GM12875 (cell line): ENCODE measurements at regions not wholly inside any gene's neighbourhood (a gene's known extent, or its start where the extent isn't known, plus 50 kb on each side); places are given as distances from the start of the nearest gene placed in this dataset.

ENCODE experiments used
- H3K4me3 ChIP-seq: one replicate; pipeline ENCODE4 v1.5.1; 2011; ENCODE audit warnings: low read depth, low read length, control low read depth
- TF ChIP-seq, protein P1 (sequence below): IDR thresholded peaks from 2 replicates; pipeline ENCODE4 v1.5.1; 2011; ENCODE audit warnings: low read depth, mild to moderate bottlenecking, control low read depth, inconsistent platforms, low read length, moderate library complexity, borderline replicate concordance; ENCODE audit not compliant: insufficient read depth

DNA sequence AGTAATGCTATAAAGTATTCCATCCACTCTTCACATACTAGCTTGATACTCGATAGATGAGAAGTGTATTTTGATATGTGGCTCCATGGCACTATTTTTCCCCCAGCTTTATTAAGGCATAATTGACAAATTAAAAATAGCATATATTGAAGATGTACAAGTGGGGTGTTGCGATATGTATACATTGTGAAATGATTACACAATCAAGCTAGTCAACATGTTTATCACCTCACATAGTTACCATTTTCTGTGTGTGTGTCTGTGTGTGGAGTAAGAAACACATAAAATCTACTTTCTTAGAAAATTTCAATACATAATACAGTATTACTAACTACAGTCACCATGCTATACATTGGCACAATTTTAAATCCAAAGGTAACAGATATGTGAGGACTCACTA, 82.5 kb upstream of the MYT1L start:
- no peak overlapping the region for H3K4me3 ChIP-seq
- TF ChIP-seq, protein P1, sequence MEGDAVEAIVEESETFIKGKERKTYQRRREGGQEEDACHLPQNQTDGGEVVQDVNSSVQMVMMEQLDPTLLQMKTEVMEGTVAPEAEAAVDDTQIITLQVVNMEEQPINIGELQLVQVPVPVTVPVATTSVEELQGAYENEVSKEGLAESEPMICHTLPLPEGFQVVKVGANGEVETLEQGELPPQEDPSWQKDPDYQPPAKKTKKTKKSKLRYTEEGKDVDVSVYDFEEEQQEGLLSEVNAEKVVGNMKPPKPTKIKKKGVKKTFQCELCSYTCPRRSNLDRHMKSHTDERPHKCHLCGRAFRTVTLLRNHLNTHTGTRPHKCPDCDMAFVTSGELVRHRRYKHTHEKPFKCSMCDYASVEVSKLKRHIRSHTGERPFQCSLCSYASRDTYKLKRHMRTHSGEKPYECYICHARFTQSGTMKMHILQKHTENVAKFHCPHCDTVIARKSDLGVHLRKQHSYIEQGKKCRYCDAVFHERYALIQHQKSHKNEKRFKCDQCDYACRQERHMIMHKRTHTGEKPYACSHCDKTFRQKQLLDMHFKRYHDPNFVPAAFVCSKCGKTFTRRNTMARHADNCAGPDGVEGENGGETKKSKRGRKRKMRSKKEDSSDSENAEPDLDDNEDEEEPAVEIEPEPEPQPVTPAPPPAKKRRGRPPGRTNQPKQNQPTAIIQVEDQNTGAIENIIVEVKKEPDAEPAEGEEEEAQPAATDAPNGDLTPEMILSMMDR: no peak

- TF ChIP-seq, protein P1: no peak
- no peak overlapping the region for H3K4me3 ChIP-seq
Measured at GRCh38 chr2:2410987-2411386, 79.9 kb upstream of the MYT1L start.

GRCh38 chr2:2409481-2409880, 78.4 kb upstream of the MYT1L start:
- H3K4me3 ChIP-seq: no peak overlapping the region
- TF ChIP-seq, protein P1: no peak

DNA sequence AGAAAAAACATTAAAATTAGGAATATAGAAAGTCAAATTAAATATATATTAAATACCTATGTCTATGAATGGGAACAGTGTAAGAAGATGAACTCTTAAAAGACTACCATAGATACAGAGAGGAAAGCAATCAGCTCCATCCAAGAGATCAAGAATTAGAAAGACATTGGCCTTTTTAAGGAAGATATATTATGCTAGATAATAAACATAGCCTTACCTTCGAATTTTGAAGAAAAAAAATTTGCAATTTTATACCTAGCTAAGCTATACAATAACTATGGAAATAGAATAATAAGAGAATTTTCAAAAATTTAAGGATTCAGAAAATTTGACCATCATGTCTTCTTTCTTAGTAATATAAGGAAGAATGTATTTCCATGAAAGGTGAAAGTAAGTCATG, 74.7 kb upstream of the MYT1L start:
- H3K4me3 ChIP-seq: no peak overlapping the region
- TF ChIP-seq, protein P1: no peak

DNA sequence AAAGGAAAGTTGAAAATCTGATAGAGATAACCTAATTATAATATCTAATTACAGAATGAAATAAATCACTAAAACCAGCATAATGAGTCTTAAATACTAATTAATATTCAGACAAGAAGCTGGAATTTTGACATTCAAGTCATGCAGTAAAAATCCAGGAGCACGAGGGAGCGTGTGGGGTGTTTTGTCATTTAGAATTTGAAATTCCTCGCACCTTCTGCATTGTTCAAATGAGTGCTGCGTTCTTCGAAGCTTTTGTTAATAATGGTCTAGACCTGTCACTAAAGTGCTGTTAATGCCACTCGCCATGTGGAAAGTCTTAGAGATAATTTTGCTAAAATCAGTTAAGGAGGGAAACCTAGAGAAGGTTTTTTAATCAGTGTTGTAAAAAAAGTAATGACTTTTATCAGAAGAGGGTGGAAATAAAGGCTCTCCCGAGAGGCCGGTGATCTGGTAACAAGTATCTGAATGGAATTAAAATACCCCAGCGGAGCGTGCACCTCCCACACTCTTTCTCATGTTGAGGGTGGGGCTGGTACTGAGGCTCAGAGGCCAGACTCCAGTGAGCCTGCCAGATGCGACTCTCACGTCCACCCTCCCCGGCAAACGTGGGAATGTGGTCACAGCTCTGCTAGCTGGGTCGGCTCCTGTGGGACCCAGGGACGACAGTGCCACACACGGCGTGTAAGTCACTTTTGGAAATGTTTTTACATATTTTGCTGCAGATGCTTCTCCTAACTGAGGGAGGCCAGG, 69.4 kb upstream of the MYT1L start:
- TF ChIP-seq, protein P1: no peak
- no peak overlapping the region for H3K4me3 ChIP-seq

DNA sequence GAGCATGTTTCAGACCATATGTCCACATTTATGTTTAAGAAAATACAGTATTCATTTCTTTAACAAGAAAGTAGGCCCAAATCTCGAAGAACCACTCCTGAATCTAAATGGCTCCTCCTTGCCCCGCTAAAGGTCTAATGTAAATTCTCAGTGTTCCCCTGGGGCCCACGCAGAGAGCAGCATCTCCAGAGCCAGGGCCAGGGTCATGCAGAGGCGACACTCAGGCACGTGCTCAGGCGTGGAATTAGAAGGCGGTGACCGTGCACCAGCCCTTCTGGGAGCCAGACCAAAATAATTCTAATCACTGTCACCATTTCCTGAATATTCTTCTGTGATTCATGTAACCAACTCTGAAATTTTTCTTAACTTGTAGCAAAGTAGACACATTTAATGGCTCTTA, 68.3 kb upstream of the MYT1L start:
- TF ChIP-seq, protein P1: no peak
- H3K4me3 ChIP-seq: no peak overlapping the region

DNA sequence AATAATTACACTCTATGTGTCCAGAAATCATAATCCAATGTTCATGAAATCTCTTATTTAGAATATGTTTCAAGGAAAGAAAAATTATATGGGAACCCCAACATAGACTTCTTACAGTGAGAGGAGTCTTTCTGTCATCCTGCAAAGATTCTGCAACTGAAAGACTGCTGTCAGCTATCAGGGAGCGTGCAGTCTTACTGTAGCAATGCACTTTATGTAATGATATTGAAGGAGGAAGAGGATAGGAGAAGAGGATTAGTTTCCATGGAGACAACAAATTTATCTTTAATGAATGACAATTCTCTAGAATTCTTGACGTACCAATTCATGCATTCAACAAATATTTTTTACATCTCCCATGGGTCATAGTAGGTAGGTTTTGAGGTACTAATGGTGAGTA, 61.3 kb upstream of the MYT1L start:
- TF ChIP-seq, protein P1: no peak

More for the DNA sequence above, 61.3 kb upstream of the MYT1L start:
- no peak overlapping the region for H3K4me3 ChIP-seq
